K562 (cell line): ENCODE measurements at regions not wholly inside any gene's neighbourhood (a gene's known extent, or its start where the extent isn't known, plus 50 kb on each side); places are given as distances from the start of the nearest gene placed in this dataset.

Source experiments
- FOSL1 ChIP-seq: fragments of 200-800 bp; sonication (Bioruptor generic); conservative IDR thresholded peaks from 2 replicates; pipeline ENCODE4 v1.6.1; 2016; ENCODE audit warnings: missing genetic modification characterization, missing compliant biosample characterization
- POLR2AphosphoS5 ChIP-seq: IDR thresholded peaks from 2 replicates; pipeline ENCODE4 v1.6.1; 2011; ENCODE audit warnings: mild to moderate bottlenecking, low read depth, low read length, moderate library complexity; ENCODE audit not compliant: control insufficient read depth, insufficient read depth
- TCF7 ChIP-seq: sonication (generic); IDR thresholded peaks from 2 replicates; pipeline ENCODE4 v1.6.1; 2016; ENCODE audit warnings: antibody characterized with exemption, borderline replicate concordance
- TCF7L2 ChIP-seq: fragments of 150-350 bp; IDR thresholded peaks from 2 replicates; pipeline ENCODE4 v1.6.1; 2016; ENCODE audit warnings: low read depth, mild to moderate bottlenecking, low read length, moderate library complexity
- TF ChIP-seq, protein P1 (sequence below): sonication (generic); formaldehyde crosslinking; IDR thresholded peaks from 2 replicates; pipeline ENCODE4 v1.9.0; 2022; ENCODE audit warnings: mild to moderate bottlenecking, missing genetic modification reagents
- TF ChIP-seq, protein P2 (sequence below): fragments of 450-650 bp; formaldehyde crosslinking; IDR thresholded peaks from 2 replicates; pipeline ENCODE4 v1.4.0; 2022; ENCODE audit warnings: mild to moderate bottlenecking, moderate library complexity

DNA sequence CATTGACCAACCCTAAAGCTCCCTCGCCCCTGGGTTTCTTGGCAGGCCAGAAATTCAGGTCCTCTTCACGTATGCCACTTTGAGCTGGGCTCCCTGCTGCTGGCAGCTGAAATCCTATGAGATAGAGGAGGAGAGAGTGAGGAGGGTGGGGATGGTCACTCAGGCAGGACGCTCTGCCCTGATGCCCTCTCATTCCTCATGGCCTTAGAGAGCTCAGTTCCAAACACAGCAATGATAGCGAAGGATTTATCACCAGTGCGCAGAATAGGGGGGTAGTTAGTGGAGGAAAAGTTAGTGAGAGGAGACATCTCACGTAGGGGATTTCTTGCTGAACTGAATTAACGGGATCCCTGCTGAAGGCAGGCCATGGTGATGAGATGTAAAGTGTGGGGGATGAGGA lies 84.2 kb upstream of the PMEPA1 start:
- TF ChIP-seq FOSL1 (tag) (no peak), TCF7L2 (no peak), TCF7 (no peak), POLR2AphosphoS5 (no peak)
- TF ChIP-seq, protein P1, sequence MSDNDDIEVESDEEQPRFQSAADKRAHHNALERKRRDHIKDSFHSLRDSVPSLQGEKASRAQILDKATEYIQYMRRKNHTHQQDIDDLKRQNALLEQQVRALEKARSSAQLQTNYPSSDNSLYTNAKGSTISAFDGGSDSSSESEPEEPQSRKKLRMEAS (CRISPR knock-in tag): no peak
- TF ChIP-seq, protein P2, sequence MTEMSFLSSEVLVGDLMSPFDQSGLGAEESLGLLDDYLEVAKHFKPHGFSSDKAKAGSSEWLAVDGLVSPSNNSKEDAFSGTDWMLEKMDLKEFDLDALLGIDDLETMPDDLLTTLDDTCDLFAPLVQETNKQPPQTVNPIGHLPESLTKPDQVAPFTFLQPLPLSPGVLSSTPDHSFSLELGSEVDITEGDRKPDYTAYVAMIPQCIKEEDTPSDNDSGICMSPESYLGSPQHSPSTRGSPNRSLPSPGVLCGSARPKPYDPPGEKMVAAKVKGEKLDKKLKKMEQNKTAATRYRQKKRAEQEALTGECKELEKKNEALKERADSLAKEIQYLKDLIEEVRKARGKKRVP (CRISPR knock-in tag): no peak
